GM19023 (cell line): ENCODE measurements at regions not wholly inside any gene's neighbourhood (a gene's known extent, or its start where the extent isn't known, plus 50 kb on each side); places are given as distances from the start of the nearest gene placed in this dataset.

Source experiments
- ATAC-seq: cut with Tn5 transposase; IDR thresholded peaks from one replicate; pipeline ENCODE4 v1.9.1; 2021; ENCODE audit warnings: mild to moderate bottlenecking, moderate library complexity; ENCODE audit not compliant: unreplicated experiment

DNA sequence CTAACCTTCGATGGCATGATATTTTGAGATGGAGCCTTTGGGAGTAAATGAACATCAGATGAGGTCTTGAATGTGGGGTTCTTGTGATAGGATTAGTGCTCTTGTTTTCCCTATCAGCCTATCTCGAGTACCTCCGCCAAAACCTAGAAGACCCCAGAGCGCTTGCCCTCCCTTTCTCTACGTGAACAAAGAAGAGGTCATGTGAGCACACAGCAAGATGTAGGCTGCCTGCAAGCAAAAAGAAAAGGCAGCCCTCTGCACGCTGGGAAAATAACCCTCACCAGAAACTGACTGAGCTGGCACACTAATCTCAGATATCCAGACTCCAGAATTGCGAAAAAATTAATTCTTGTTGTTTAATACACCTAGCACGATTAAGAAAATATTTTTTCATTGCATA lies 799.8 kb upstream of the SLC10A2 start:
- no peak for ATAC-seq

DNA sequence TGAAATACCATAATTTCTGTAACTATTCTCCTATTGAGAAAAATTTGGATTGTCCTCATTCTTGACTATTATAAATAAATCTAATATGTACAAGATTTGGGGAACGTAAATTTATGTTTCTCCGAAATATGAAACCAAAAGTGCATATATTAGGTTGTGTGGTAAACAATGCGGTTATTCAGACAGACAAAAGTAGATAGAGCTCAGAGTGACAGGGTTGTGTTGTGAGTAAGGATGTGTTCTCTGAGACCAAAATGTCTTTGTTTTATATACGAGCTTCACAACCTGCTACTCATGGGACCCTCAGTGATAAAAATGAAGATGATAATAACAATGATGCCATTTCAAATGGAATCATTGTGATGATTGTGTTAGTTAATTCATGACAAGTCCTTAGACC lies 796.3 kb upstream of the SLC10A2 start:
- ATAC-seq = no peak

DNA sequence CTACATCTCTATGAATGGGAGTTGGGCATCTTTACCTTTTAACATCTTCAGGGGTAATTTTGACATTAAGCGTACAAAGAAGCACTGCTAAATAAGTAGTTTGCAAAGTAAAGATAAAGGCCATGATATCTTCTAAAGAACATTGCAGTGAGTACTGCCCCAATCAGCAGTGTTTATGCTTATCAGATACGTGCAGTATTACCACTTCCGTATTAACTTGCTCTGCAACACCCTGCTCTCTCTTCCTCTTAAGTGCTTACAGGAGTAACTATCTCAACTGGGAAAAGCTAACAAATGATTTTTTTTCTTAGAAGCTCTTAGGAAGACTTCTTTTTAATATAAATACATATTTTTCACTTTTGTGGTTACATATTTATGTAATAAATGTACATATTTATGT lies 793.7 kb upstream of the SLC10A2 start:
- no peak for ATAC-seq

DNA sequence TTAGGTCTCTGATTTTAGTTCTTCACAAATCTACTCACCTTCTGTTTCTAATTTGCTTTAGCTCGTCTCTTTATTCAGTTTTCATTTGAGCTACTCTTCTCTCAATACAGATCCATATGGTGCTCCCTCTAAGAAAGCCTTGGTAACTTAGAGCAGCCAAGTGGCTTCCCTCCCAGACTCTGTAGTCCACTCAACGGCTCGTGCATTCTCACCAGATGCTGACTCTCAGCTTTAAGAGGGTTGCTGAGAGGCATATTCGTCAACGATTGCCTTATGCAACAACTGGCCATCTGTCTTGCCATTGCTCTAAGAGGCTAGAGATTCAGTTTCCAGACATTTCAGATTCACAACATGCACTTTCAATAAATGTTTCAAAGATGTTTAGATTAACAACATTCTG lies 785.8 kb upstream of the SLC10A2 start:
- ATAC-seq = no peak

DNA sequence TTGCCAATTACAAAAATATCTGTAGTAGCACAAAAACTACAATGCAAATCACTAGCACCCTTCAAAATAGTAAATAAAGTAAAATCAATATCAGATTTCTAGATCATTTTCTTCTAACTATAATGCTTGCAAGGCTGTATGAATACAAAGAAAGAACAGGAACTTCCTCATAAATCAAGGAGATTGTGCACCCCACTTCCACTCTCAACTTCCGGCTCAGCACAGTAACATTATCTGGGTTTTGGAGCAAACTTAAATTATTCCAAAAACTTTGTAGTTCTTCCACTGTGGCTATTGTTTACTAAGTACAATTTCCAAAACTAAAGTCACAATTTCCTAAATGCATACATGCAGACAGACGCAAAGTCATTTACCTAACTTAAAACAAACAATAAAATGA lies 778.3 kb upstream of the SLC10A2 start:
- ATAC-seq = no peak

DNA sequence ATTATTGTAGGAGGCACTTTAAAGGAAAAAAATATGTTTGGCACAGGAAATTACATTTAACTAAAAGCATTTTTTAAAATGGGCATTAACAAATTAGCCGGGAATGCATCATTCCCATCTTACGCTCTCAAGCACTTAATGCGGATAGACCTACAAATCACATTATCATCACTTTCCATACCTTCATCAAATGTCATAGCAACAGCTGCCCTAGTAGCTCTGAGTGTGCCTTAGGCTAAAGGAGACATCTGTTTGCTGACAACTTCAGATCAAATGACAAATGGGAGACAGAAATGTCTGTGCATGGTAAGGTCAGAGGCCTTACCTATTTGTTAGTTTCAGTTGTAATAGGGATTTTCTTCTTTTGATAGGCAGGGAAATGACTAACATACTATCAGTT lies 773.2 kb upstream of the SLC10A2 start:
- ATAC-seq = no peak

DNA sequence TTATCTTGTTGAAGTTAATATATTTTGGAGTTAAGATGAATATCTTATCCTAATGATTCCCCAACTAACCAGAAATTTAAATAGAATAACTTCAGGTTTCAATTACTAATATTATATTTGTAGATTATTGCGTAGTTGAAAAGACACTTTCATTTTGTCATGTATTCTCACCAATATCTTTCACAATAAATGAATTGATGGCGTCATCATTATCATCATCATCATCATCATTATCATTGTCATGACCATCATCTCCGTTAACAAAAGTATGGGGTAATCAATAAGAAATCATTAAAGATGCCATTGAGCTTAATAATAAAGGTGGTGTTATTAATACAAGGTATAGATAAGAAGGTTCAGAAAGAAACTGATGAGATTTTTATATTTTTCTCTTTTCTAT lies 768.8 kb upstream of the SLC10A2 start:
- no peak for ATAC-seq

DNA sequence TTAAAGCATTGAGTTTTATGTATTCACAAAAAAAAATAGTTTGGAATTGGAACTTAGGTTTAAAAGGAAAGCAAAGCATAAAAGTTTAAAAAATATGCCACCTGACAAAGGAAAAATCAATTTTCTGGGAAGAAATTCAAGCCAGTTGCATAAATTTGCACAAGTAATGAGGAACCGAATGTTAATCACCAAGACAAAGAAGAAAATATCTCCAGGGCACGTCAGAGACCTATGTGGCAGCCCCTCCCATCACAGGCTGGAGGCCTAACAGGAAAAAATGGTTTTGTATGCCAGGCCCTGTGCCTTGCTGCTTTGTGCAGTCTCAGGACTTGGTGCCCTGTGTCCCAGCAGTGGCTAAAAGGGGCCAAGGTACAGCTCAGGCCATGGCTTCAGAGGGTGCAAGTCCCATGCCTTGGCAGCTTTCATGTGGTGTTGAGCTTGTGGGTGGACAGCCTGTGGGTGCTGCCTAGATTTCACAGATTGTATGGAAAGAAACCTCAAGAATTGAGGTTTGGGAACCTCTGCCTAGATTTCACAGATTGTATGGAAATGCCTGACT lies 767.2 kb upstream of the SLC10A2 start:
- ATAC-seq = no peak

DNA sequence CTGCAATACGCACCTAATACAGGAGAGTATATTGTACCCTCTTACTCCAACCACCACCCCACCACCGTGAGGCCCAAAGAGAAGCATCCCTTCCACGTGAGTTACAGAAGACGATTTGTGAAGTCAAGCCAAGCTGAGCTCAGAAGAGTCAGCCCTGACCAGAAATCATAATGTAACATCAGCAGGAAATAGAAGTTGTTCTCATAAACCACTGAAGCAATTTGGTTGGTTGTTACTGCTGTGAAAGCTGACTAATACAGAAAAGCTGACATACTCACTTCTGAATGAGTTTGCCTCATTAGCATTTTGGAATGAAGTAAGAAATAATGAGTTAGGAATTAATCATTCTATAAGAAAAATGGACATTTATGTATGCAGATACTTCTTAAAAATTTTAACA lies 749.4 kb upstream of the SLC10A2 start:
- no peak for ATAC-seq

DNA sequence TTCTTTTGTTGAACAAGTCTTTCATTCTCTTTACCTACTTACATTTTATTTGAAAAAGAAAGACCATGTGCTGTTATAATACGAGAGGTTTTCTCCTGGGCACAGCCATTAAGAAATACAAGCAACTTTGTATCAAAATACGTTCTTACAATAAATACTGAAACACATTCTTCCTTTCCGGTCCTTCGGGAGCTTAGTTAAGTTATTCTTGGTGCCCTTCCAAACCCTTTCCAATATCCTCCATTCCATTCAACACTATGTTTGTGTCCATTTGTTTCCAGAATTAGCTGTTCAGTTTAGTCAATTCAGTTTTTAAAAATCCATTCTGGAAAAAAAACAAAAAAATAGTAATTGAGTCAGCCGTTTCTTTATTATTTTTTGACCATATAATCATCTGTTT lies 746.8 kb upstream of the SLC10A2 start:
- no peak for ATAC-seq

DNA sequence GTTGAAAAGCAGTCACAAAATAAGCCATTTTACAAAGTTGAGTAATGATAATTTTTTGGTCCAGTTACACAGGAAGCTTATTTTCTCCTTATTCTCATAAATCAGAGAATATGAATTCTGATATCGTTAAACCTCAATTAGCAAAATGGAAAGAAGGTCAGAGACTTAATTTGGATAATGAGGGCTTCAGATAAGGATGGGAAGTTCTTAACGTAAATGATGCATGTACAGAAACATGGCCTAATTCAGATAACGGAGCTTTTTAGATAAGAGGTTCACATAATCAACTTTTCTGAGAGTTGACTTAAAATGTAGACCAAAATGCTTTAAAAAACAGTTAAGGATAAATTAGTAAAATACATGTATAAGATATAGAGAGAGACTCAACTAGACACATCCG lies 746.3 kb upstream of the SLC10A2 start:
- ATAC-seq = no peak

DNA sequence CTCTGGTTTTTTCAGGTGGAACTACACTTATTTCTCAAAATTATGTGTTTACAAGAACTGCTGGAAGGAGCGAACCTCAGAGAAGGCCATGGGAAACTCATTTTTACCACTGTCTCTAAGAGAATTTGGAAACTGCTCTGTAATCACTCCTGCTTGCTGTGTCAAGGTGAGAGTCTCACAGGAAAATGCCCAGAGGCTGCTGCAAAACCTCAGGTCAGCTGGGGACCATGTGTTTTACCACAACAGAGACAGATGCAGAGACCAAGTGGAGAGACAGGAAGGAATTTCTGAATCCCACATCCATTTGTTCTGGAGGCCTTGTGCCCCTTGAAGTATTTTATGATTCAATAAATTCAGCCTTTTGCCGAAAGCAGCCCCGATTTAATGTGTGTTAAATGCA lies 743.8 kb upstream of the SLC10A2 start:
- no peak for ATAC-seq

DNA sequence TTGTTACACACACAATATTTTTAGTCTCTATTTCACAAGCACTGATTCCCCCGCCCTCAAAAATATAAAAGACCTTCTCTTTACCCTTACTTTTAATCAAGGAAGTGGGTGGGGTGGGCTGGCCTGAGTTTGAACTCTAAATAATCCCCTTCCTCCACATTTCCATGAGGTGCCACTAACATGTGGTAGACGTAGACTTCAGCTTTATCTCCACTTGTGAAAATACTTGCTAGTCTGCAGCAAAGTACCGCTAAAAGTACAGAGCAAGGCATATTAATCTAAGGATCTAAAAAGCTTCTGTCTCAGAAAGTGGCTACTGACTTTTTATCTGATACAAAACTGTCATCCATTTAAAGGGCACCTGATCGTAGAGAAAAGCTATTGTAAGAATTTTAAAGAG lies 739.6 kb upstream of the SLC10A2 start:
- no peak for ATAC-seq

DNA sequence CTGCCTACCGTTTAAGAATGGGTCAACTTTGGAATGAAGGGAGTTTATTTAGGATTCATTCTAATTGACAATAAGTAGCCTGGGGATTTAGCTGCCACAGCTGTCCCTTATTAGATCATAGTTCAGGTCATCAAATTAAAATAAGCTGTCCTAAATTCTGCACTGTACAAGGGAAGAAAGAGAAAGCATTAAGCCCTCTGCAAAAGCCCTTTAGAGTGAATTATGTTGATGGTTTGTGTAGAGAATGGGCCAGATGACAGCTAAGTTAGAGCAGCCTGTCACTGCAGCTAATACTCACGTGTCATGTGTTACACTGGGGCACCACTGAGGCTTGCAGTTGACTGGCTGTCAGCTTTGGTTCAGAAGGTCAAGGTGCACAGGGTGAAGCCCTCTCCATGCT lies 737.1 kb upstream of the SLC10A2 start:
- no peak for ATAC-seq

DNA sequence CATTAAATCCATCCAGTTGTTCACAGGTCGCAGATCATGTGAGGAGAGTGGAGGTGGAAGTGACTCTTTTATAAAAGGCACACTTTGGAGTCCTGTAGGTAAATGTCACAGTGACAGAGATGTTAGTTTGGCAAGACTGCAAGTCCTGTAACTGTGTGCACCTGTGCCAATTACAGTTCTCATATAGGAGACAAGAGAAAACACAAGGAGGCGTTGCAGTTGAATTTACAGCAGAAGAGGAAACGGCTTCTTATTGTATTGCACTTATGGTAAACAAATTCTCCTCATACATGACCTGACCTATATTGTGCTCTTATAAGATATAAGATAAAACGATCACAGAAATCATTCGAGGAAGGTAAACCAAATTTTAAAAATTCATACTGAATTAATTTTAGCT lies 732.8 kb upstream of the SLC10A2 start:
- no peak for ATAC-seq

DNA sequence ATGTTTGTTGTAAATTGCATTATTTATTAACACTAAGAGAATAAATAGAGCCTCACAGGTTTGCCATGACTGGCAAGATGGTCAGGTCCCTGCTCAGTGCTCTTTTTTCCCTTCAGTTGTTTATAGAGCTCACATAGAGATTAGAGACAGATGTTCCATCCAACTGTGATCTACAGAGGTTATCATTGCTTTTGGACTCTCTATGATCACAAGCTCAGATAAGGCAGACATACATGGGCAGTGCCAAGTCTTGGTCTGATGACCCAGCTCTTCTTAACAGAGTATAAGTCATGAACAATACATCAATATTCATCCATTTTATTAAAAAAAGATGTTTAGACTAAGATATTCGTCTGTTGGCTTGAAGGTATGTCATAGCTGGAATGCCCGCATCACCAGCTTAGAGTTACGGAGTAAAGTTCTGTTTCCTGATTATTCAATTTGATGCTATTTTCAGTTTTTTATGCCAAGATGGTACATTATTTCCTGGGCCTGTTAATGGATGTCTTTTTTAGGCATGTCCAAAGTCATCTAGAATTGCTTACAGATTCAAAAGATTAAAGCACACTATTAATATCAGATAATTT lies 729.8 kb upstream of the SLC10A2 start:
- ATAC-seq = no peak

DNA sequence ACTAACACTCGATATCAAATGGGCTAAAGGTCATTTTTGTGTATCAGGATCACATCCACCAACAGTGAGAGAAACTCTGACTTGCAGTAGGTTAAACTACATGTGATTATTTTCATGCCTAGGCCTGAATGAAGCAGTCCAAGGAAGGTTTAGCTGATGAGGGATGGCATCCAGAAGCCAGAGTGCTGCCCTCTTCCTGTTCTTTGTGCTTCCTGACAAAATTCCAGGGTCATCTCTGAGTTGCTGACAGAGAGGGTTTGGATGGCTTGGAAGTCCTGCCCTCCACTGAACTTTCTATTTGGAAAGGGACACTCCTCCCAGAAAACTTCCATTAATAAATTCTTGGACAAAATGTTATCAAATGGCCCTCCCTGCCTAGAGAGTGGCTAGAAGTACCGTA lies 728.3 kb upstream of the SLC10A2 start:
- no peak for ATAC-seq

DNA sequence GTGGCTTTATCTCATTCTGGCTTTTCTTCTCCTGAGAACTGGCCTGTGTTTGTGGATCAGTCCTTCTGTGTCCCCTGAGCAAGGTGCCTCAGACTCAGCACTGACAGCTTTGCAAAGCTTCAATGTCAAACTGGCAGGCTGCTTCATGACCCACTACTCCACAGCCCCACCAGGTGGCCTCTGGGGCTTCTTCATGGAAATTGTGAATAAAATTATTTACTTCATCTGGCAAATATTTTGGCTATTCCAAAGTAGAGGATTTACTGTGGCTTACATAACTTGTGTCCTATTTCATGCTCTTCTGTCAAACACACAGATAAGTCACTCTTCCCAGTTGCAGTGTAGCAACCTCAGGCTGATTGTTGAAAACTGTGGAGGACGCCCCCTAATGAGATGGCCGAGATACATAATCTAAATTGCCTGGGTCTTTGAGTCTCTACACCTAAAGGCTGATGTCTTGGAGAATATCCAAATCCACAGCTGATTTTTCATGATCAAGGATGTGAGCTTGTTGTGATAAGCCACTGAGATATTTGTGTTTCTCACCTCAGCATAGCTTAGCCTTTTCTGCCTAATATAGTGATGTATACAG lies 721.9 kb upstream of the SLC10A2 start:
- no peak for ATAC-seq

DNA sequence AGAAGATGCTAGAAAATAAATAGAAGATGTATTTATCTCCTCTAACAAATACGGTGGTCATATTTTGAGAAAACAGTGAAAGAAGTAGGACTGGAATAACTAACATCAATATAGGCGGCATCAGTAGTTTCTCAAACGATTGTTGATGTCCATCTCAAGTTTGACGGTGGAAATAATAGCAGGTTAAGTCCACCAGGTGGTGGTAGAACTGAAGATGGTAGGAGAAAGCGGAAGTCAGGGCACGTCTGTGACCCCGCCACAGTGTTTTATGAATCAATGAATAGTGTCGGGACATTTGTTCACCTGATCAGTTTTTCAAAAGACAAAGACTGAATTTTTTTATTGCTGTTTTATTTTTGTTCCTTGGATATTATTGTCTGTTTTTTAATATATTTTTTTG lies 706.4 kb upstream of the SLC10A2 start:
- ATAC-seq = no peak

DNA sequence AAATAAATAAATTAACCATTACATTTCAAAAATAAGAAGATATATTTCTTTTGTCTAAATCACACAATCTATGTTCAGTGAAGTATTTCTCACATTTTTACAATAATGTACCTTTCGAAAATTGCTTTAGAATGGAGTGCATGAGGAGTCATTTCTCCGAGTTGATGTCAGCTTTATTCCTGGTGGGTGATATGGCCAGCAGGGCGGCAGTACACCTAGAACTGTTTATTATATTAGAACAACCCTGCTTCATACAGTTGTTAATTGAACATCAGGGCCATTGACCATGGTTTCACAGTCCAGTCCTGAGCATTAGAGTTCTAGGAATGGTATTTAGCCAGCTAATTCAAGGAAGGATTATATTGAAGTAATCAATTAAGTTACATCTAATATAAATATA lies 696.3 kb upstream of the SLC10A2 start:
- ATAC-seq = no peak

DNA sequence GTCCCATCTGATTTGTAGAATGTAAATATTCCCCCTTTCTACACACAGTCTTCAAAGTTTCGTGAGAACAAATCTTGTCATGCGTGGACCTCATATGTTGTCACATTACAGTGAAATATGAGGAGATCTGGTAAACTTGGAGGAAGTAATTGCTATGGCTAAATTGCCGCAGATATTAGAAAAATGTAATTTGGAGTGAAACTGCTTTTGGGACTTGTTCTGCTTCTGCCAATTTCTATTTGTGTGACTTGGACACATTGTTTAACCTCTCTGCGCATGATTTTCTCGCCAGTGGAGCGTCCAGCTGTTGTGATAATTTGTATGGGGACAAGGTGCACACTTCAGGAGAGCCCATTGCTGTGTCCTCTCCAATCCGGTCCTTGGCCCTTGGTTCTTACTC lies 693.1 kb upstream of the SLC10A2 start:
- ATAC-seq = no peak

DNA sequence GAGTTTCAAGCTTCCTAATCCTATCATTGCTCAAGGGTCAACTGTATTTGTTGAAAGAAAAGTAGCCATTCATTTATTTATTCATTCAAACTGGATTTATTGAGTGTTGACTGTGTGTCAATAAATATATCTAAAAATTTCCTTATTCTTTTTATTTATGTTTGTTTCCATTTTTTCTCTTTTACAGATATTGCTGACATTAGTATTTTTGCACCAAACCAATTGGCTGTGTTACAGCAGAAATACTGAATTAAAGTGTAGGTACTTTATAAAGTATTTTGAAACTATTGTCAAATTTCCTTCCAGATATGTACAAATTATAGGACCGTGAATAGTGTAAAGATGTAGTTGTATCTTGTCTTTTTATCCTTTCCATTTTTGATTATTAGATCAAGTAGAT lies 692.0 kb upstream of the SLC10A2 start:
- ATAC-seq = no peak

DNA sequence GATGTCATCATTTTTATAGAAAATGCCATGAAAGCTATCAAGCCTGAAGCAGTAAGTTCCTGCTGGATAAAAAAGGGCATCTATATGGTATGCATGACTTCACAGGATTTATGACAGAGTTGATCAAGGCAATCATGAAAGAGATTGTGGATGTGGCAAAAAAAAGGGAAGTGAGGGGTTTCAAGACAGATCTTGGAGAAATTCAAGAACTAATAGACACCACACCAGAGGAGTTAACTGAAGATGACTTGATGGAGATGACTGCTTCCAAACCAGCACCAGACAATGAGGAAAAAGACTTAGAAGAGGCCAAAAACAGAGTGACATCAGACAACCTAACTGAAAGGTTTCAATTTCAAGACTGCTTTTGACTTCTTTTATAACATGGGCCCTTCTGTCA lies 691.1 kb upstream of the SLC10A2 start:
- ATAC-seq = no peak
